HG03139 (cell line): ENCODE measurements at regions not wholly inside any gene's neighbourhood (a gene's known extent, or its start where the extent isn't known, plus 50 kb on each side); places are given as distances from the start of the nearest gene placed in this dataset.
"Not testable (repeated sequence)": the region's sequence is repeated elsewhere in the genome, so short reads cannot be mapped to it uniquely, and the experiment has no call there.

ENCODE experiments used
- ATAC-seq: cut with Tn5 transposase; IDR thresholded peaks from one replicate; pipeline ENCODE4 v1.9.1; 2021; ENCODE audit not compliant: unreplicated experiment

- not testable (repeated sequence) for ATAC-seq
Observed at GRCh38 chr4:142897518-142897917, 51.4 kb upstream of the INPP4B start.

DNA sequence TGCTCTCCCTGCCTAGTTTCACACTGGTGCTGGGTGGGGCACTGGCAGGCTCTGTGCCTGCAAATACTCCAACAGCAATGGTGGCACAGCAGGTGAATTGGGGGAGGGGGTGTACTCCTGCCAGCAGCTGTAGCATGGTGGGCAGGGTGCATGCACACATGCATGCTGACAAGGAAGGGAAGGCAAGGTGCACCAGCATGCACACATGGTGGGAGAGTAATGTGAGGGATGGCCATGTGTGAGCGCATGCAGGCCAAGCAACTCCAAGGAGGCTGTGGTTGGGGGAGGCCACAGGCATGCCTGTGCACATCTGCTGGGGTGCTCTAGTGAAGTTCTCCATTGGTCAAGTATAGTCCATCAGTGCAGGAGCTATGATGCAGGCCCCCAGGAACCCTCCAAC, 54.5 kb upstream of the INPP4B start:
- ATAC-seq: no peak

- ATAC-seq: no peak
Observed at GRCh38 chr4:142901166-142901662, 55.1 kb upstream of the INPP4B start.

GRCh38 chr4:142903617-142904016, 57.5 kb upstream of the INPP4B start:
- not testable (repeated sequence) for ATAC-seq

DNA sequence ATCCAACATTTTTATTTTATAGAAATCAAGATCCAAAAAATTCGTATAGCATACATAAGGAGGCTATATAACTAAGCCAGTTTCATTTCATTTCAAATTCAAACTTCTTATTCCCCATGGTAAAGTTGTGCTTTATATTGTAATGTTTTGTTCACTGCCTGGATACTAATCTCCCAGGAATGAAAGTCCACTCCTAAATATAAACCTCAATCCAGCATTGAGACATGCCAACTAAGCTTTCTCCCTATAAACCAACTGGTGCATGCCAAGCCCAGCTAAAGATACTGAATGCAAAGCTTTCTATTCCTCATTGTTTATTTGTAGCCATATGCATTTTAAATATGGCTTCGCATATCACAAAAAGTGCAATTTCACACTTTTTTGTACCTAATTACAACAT, 63.8 kb upstream of the INPP4B start:
- ATAC-seq: no peak

- no peak for ATAC-seq
Observed at GRCh38 chr4:142913034-142913433, 66.9 kb upstream of the INPP4B start.

DNA sequence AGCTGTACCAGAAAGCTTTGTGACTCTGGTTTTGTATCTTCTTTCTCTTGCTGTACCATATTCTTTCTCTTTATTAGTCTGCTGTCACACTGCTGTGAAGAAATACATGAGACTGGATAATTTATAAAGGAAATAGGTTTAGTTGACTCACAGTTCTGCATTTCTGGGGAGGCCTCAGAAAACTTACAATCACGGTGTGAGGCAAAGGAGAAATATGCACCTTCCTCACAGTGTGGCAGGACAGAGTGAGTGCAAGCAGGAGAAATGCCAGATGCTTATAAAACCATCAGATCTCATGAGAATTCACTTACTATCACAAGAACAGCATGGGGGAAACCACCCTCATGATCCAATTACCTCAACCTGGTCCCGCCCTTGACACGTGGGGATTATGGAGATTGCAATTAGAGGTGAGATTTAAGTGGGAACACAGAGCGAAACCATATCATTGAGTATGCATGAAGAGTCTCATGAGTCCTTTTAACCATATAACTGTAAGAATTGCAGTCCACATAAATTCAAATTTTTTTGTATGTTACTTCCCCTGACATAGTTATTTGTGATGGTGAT, 67.4 kb upstream of the INPP4B start:
- ATAC-seq: no peak

DNA sequence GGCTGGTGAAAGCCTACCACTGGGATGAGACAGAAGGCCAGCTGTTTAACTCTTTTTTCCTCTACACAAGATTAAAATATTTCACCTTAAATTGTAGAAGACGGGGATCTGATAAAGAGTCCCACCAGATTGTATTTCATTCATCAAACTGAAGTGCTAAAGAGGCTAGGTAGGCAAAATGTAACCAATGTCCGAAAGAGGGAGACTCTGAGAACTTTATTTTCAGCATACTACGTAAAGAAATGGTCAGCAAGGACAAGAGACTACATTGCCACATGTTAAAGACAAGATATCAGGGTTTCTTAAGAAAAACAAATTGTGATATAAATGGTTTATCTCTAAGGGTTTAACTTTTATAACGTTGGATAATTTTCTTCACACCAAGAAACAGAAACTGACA, 71.6 kb upstream of the INPP4B start:
- ATAC-seq: no peak

DNA sequence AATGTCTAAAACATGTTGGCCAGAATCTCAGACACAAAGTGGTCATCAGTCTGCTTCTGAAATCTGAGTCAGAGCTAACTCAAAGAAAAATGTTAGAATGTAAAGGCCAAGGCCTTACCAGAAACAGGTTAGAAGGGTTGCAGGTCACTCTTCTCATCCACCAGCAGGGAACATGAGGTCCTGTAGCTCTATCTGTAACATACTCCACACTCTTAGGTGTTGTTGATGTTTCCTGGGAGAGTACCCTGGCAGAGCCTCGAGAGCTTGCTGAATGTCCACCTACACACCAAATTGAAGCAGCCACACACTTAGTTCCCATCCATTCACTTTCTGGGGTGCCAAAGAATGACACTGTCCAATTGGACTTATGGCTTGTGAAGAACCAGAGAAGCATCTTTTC, 76.6 kb upstream of the INPP4B start:
- no peak for ATAC-seq

GRCh38 chr4:142923619-142924018, 77.5 kb upstream of the INPP4B start:
- no peak for ATAC-seq

- no peak for ATAC-seq
Observed at GRCh38 chr4:142925161-142925560, 79.1 kb upstream of the INPP4B start.

- no peak for ATAC-seq
Observed at GRCh38 chr4:142927721-142928120, 81.6 kb upstream of the INPP4B start.

GRCh38 chr4:142929526-142929925, 83.4 kb upstream of the INPP4B start:
- no peak for ATAC-seq

DNA sequence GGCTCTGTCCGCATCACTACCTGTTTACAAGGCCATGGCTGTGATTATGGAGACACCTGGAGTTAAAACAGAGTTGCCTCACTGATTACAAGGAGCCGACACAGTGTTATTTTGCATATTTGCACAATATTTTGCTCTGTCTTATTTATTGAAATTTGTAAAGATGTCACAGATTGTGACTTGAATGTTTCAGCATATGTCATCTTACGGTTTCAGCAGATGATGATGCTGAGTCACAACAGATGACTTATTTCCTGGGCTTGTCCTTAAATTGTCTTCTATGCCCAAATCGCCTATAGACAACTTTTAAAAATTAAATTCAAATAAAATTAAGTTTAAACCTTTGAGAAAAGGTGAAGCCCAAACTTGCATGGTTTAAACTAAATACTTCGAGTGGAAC, 87.1 kb upstream of the INPP4B start:
- no peak for ATAC-seq

- ATAC-seq: no peak
Observed at GRCh38 chr4:142940425-142941330, 94.6 kb upstream of the INPP4B start.

GRCh38 chr4:142944565-142944964, 98.5 kb upstream of the INPP4B start:
- ATAC-seq: no peak

GRCh38 chr4:142952821-142953580, 106.9 kb upstream of the INPP4B start:
- ATAC-seq: no peak

DNA sequence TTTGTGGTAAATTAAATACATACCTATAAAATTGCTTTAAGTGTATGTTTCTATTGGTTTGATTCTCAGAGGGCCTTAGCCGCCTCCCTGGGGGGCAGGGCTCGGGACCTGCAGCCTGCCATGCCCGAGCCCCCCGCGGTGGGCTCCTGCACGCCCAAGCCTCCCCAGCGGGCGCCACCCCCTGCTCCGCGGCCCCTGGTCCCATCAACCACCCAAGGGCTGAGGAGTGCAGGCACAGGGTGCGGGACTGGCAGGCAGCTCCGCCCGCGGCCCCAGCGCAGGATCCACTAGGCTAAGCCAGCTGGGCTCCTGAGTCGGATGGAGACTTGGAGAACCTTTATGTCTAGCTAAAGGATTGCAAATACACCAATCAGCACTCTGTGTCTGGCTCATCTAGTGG, 108.3 kb upstream of the INPP4B start:
- no peak for ATAC-seq

DNA sequence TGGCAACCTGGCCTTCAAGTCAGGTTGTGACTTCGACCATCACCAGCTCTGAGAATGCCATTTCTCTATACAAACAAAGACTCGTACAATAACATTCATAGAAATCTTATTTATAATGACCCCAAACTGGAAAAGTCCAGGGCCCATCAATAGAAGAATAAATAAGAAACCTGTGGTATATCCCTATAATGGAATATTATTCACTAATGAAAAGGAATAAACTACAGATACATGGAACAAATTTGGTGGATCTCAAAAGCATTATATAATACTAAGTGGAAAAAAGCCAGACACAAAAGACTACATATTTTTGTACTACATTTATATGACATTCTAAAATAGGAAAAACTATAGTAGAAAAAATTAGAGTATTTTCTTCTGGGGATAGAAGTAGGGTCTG, 109.4 kb upstream of the INPP4B start:
- ATAC-seq: no peak

DNA sequence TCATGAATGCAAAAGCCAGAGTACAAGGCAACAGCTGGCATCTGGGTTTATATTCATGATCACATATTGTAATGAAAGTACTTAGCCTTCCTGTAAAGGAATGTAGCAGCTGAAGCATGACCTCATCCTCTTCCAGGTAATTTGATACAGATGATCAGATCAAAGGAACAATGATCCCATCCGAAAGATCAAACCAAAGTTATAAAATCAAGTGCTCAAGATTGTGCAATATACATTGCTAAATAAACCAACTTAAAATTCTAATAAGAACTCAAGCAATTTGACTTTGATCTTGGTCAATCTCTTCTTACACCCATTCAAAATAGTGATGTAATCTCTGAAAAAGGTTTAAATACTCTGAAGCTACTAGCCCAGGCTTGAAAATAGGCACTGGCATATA, 113.1 kb upstream of the INPP4B start:
- no peak for ATAC-seq

DNA sequence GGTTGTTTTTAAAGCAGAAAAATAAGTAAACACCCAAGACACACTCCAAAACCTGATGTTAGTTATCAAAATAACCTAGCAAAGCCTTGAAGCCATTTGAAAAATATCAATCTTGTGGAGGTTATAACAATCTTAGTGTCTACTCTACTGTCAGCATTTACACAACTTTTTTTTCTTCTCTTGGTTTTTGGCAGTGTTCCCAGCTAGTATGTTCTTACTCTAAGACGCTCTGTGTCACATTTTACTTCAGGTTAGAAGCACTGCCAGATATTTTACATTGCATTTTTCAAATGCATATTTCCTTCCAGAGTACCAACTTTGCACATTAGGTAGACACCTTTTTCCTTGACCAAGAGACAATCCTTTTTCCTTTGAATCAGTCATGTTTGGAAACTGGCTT, 114.0 kb upstream of the INPP4B start:
- ATAC-seq: no peak
